ENCODE measurements at regions not wholly inside any gene's neighbourhood (a gene's known extent, or its start where the extent isn't known, plus 50 kb on each side); places are given as distances from the start of the nearest gene placed in this dataset.

DNA sequence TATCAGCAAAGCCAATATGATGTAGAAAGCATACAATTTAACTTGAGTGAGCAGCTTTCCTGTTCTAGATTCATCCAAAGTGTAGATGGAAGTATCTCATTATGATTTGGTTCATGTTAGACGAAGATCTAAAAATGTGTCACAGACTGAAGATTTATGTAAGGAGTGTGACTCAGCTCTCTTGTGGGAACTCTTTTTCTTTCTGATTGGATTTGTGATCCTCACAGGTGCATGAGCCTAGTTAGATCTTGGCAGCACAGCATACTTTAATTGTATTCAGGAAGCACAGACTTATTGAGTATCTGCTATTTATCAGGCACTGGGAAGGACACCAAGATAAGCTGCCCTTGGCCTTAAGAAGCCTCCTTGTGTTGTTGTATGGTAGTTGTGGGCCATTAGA, 147.1 kb downstream of the C11orf91 start:
- TF ChIP-seq, protein P1, sequence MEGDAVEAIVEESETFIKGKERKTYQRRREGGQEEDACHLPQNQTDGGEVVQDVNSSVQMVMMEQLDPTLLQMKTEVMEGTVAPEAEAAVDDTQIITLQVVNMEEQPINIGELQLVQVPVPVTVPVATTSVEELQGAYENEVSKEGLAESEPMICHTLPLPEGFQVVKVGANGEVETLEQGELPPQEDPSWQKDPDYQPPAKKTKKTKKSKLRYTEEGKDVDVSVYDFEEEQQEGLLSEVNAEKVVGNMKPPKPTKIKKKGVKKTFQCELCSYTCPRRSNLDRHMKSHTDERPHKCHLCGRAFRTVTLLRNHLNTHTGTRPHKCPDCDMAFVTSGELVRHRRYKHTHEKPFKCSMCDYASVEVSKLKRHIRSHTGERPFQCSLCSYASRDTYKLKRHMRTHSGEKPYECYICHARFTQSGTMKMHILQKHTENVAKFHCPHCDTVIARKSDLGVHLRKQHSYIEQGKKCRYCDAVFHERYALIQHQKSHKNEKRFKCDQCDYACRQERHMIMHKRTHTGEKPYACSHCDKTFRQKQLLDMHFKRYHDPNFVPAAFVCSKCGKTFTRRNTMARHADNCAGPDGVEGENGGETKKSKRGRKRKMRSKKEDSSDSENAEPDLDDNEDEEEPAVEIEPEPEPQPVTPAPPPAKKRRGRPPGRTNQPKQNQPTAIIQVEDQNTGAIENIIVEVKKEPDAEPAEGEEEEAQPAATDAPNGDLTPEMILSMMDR (IDR thresholded peaks at IDR 0.05), result no peak
- no peak for TF ChIP-seq POLR2AphosphoS5 (IDR thresholded peaks at IDR 0.05)
- TF ChIP-seq POLR2A (IDR thresholded peaks at IDR 0.05), result no peak
